ENCODE measurements at regions not wholly inside any gene's neighbourhood (a gene's known extent, or its start where the extent isn't known, plus 50 kb on each side); places are given as distances from the start of the nearest gene placed in this dataset.
"Not testable (repeated sequence)": the region's sequence is repeated elsewhere in the genome, so short reads cannot be mapped to it uniquely, and the experiment has no call there.

GRCh38 chr6:164062872-164063271 is 648.4 kb downstream of the QKI start:
- Mint-ChIP-seq H3K27me3 (no peaks in the 10 kb centered on the region), H3K4me3 (no peak overlapping the region), H3K9me3 (no peaks in the 10 kb centered on the region), H3K36me3 (ENCODE audit: low read depth) (no peaks in the 10 kb centered on the region), H3K27ac (no peak overlapping the region), H3K4me1 (ENCODE audit: low read depth) (no peaks in the 10 kb centered on the region)

GRCh38 chr6:164057876-164058275 is 643.4 kb downstream of the QKI start:
- no peaks in the 10 kb centered on the region for H3K27me3 Mint-ChIP-seq
- H3K36me3 Mint-ChIP-seq (ENCODE audit: low read depth), result no peaks in the 10 kb centered on the region
- H3K4me3 Mint-ChIP-seq, result no peak overlapping the region
- no peak overlapping the region for H3K27ac Mint-ChIP-seq
- H3K4me1 Mint-ChIP-seq (ENCODE audit: low read depth), result no peaks in the 10 kb centered on the region
- H3K9me3 Mint-ChIP-seq, result peaks cover 4% of the 10 kb centered on the region

- Mint-ChIP-seq H3K36me3 (ENCODE audit: low read depth) (no peaks in the 10 kb centered on the region), H3K9me3 (peaks cover 7% of the 10 kb centered on the region), H3K4me3 (no peak overlapping the region), H3K4me1 (ENCODE audit: low read depth) (no peaks in the 10 kb centered on the region), H3K27ac (no peak overlapping the region), H3K27me3 (peaks cover 4% of the 10 kb centered on the region)
Measured at GRCh38 chr6:164051427-164051826, 636.9 kb downstream of the QKI start.

- Mint-ChIP-seq H3K4me3 (no peak overlapping the region), H3K36me3 (ENCODE audit: low read depth) (no peaks in the 10 kb centered on the region), H3K27ac (no peak overlapping the region), H3K27me3 (peaks cover 4% of the 10 kb centered on the region), H3K4me1 (ENCODE audit: low read depth) (no peaks in the 10 kb centered on the region), H3K9me3 (peaks cover 3% of the 10 kb centered on the region)
Measured at GRCh38 chr6:164049517-164049988, 635.0 kb downstream of the QKI start.

GRCh38 chr6:164048840-164049516 is 634.5 kb downstream of the QKI start:
- H3K27ac Mint-ChIP-seq, result no peak overlapping the region
- peaks cover 3% of the 10 kb centered on the region for H3K9me3 Mint-ChIP-seq

GRCh38 chr6:164045082-164045481 is 630.6 kb downstream of the QKI start:
- H3K27me3 Mint-ChIP-seq, result peaks cover 4% of the 10 kb centered on the region
- H3K4me3 Mint-ChIP-seq, result no peak overlapping the region
- H3K36me3 Mint-ChIP-seq (ENCODE audit: low read depth), result no peaks in the 10 kb centered on the region
- H3K4me1 Mint-ChIP-seq (ENCODE audit: low read depth), result no peaks in the 10 kb centered on the region
- no peak overlapping the region for H3K27ac Mint-ChIP-seq
- H3K9me3 Mint-ChIP-seq, result peaks cover 6% of the 10 kb centered on the region

More at GRCh38 chr6:164048840-164049516, 634.5 kb downstream of the QKI start:
- Mint-ChIP-seq H3K4me1 (ENCODE audit: low read depth) (no peaks in the 10 kb centered on the region), H3K27me3 (peaks cover 4% of the 10 kb centered on the region), H3K36me3 (ENCODE audit: low read depth) (no peaks in the 10 kb centered on the region), H3K4me3 (no peak overlapping the region)

GRCh38 chr6:164043656-164044055 is 629.1 kb downstream of the QKI start:
- not testable (repeated sequence) for H3K4me3 Mint-ChIP-seq; H3K4me1 Mint-ChIP-seq (ENCODE audit: low read depth); H3K9me3 Mint-ChIP-seq; H3K36me3 Mint-ChIP-seq (ENCODE audit: low read depth); H3K27ac Mint-ChIP-seq; H3K27me3 Mint-ChIP-seq

- Mint-ChIP-seq H3K4me3 (no peak overlapping the region), H3K36me3 (ENCODE audit: low read depth) (no peaks in the 10 kb centered on the region), H3K27me3 (no peaks in the 10 kb centered on the region), H3K27ac (no peak overlapping the region), H3K9me3 (peaks cover 4% of the 10 kb centered on the region), H3K4me1 (ENCODE audit: low read depth) (no peaks in the 10 kb centered on the region)
Measured at GRCh38 chr6:164042212-164042611, 627.7 kb downstream of the QKI start.

- Mint-ChIP-seq H3K4me3 (no peak overlapping the region), H3K36me3 (ENCODE audit: low read depth) (no peaks in the 10 kb centered on the region), H3K4me1 (ENCODE audit: low read depth) (no peaks in the 10 kb centered on the region), H3K27ac (no peak overlapping the region), H3K27me3 (peaks cover 4% of the 10 kb centered on the region), H3K9me3 (peaks cover 4% of the 10 kb centered on the region)
Measured at GRCh38 chr6:164040994-164041393, 626.5 kb downstream of the QKI start.

- Mint-ChIP-seq H3K4me1 (ENCODE audit: low read depth) (no peaks in the 10 kb centered on the region), H3K4me3 (no peak overlapping the region), H3K27ac (no peak overlapping the region)
Measured at GRCh38 chr6:164039954-164040375, 625.4 kb downstream of the QKI start.

GRCh38 chr6:164037171-164037870 is 622.8 kb downstream of the QKI start:
- Mint-ChIP-seq H3K9me3 (no peaks in the 10 kb centered on the region), H3K4me3 (no peak overlapping the region), H3K36me3 (ENCODE audit: low read depth) (no peaks in the 10 kb centered on the region), H3K27me3 (peaks cover 4% of the 10 kb centered on the region), H3K27ac (no peak overlapping the region), H3K4me1 (ENCODE audit: low read depth) (no peaks in the 10 kb centered on the region)

More at GRCh38 chr6:164039954-164040375, 625.4 kb downstream of the QKI start:
- peaks cover 4% of the 10 kb centered on the region for H3K27me3 Mint-ChIP-seq
- no peaks in the 10 kb centered on the region for H3K36me3 Mint-ChIP-seq (ENCODE audit: low read depth)
- peaks cover 4% of the 10 kb centered on the region for H3K9me3 Mint-ChIP-seq

- peaks cover 5% of the 10 kb centered on the region for H3K9me3 Mint-ChIP-seq
- H3K27ac Mint-ChIP-seq, result no peak overlapping the region
- no peaks in the 10 kb centered on the region for H3K4me1 Mint-ChIP-seq (ENCODE audit: low read depth)
- H3K4me3 Mint-ChIP-seq, result no peak overlapping the region
- no peaks in the 10 kb centered on the region for H3K36me3 Mint-ChIP-seq (ENCODE audit: low read depth)
- peaks cover 4% of the 10 kb centered on the region for H3K27me3 Mint-ChIP-seq
Measured at GRCh38 chr6:164035900-164036485, 621.5 kb downstream of the QKI start.

- H3K9me3 Mint-ChIP-seq, result peaks cover 6% of the 10 kb centered on the region
- no peak overlapping the region for H3K27ac Mint-ChIP-seq
- no peak overlapping the region for H3K4me3 Mint-ChIP-seq
- H3K4me1 Mint-ChIP-seq (ENCODE audit: low read depth), result no peaks in the 10 kb centered on the region
- H3K36me3 Mint-ChIP-seq (ENCODE audit: low read depth), result no peaks in the 10 kb centered on the region
- peaks cover 4% of the 10 kb centered on the region for H3K27me3 Mint-ChIP-seq
Measured at GRCh38 chr6:164034602-164035140, 620.2 kb downstream of the QKI start.

GRCh38 chr6:164025180-164025579 is 610.7 kb downstream of the QKI start:
- Mint-ChIP-seq H3K27ac (no peak overlapping the region), H3K9me3 (no peaks in the 10 kb centered on the region), H3K27me3 (no peaks in the 10 kb centered on the region), H3K4me3 (no peak overlapping the region), H3K36me3 (ENCODE audit: low read depth) (no peaks in the 10 kb centered on the region), H3K4me1 (ENCODE audit: low read depth) (no peaks in the 10 kb centered on the region)

- H3K27me3 Mint-ChIP-seq, result peaks cover 2% of the 10 kb centered on the region
- no peaks in the 10 kb centered on the region for H3K36me3 Mint-ChIP-seq (ENCODE audit: low read depth)
- H3K4me1 Mint-ChIP-seq (ENCODE audit: low read depth), result no peaks in the 10 kb centered on the region
- peaks cover 2% of the 10 kb centered on the region for H3K9me3 Mint-ChIP-seq
- no peak overlapping the region for H3K4me3 Mint-ChIP-seq
- H3K27ac Mint-ChIP-seq, result no peak overlapping the region
Measured at GRCh38 chr6:164023535-164023934, 609.0 kb downstream of the QKI start.

Measured in stimulated activated naive CD8-positive, alpha-beta T cell treated with anti-CD3 and anti-CD28 coated beads, Interleukin-15, Interleukin-2, amounts not matched to agents 100 ng/mL and 50 ng/mL, for 24 hours (primary cell).